ENCODE measurements at regions not wholly inside any gene's neighbourhood (a gene's known extent, or its start where the extent isn't known, plus 50 kb on each side); places are given as distances from the start of the nearest gene placed in this dataset.
A peak's percentile ranks its signal among the peaks of the same experiment; 100 is the strongest.

DNA sequence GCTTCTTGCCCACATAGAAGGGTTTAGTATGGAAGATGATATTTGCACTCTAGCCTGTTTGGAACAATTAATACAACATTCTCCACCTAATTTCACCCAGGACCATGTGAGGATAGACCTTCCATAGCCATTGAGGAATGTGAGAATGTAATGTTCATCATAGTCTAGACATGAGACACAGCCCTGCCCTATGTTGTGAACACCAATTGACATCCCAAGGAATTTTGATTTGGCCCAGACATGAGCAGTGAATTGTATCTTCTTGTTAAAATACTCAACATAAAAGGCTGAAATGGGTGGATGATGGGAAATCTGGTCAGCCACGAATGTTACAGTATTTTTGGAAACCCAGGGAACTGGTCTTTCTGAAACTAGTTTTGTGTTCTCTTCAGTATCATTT, 892.3 kb upstream of the CHORDC1 start:
- Histone ChIP-seq H3K9ac (ENCODE audit: low read length) (no peak overlapping the region), H3K4me3 (ENCODE audit: low read length) (no peak overlapping the region), H3K79me2 (ENCODE audit: low read length) (no peaks in the 10 kb centered on the region), H4K20me1 (ENCODE audit: insufficient read depth, low read length) (no peaks in the 10 kb centered on the region), H3K27me3 (ENCODE audit: low read depth, low read length) (no peaks in the 10 kb centered on the region), H2AFZ (ENCODE audit: low read depth, low read length) (no peak overlapping the region), H3K9me3 (ENCODE audit: insufficient read depth, low read length) (no peaks in the 10 kb centered on the region), H3K4me2 (ENCODE audit: low read length) (no peak overlapping the region), H3K27ac (ENCODE audit: low read length) (no peak overlapping the region), H3K36me3 (replicated peaks; ENCODE audit: low read depth, low read length) (no peaks in the 10 kb centered on the region), H3K4me1 (ENCODE audit: low read length) (no peaks in the 10 kb centered on the region)
- TF ChIP-seq, protein P1, sequence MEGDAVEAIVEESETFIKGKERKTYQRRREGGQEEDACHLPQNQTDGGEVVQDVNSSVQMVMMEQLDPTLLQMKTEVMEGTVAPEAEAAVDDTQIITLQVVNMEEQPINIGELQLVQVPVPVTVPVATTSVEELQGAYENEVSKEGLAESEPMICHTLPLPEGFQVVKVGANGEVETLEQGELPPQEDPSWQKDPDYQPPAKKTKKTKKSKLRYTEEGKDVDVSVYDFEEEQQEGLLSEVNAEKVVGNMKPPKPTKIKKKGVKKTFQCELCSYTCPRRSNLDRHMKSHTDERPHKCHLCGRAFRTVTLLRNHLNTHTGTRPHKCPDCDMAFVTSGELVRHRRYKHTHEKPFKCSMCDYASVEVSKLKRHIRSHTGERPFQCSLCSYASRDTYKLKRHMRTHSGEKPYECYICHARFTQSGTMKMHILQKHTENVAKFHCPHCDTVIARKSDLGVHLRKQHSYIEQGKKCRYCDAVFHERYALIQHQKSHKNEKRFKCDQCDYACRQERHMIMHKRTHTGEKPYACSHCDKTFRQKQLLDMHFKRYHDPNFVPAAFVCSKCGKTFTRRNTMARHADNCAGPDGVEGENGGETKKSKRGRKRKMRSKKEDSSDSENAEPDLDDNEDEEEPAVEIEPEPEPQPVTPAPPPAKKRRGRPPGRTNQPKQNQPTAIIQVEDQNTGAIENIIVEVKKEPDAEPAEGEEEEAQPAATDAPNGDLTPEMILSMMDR (IDR thresholded peaks at IDR 0.05; ENCODE audit: low read depth, low read length), result no peak
- TF ChIP-seq EZH2phosphoT487 (IDR thresholded peaks at IDR 0.05; ENCODE audit: low read depth), result no peak

DNA sequence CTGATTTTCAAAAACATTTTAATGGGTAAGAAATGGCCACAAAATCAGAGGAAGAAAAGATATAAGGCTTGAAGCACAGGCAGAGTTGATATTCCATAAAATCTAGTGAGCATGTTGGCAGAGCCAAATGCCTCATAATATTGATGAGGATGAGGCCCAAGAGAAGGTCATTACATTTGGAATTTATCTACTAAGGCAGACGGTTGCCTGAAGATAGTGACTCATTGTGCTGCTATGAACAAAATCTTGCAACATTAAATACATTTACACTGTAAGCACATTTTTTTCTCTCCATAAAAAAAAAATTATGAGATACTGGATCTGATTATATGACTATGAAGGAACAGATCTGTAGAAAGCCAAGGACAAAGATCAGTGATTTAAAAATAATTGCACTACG, 881.4 kb upstream of the CHORDC1 start:
- H3K79me2 ChIP-seq (ENCODE audit: low read length), result no peaks in the 10 kb centered on the region
- peaks cover 6% of the 10 kb centered on the region for H3K4me1 ChIP-seq (ENCODE audit: low read length)
- no peak overlapping the region for H3K4me2 ChIP-seq (ENCODE audit: low read length)
- H3K27me3 ChIP-seq (ENCODE audit: low read depth, low read length), result no peaks in the 10 kb centered on the region
- no peak for TF ChIP-seq EZH2phosphoT487 (IDR thresholded peaks at IDR 0.05; ENCODE audit: low read depth)
- TF ChIP-seq, protein P1 (IDR thresholded peaks at IDR 0.05; ENCODE audit: low read depth, low read length), result no peak
- H3K36me3 ChIP-seq (replicated peaks; ENCODE audit: low read depth, low read length), result no peaks in the 10 kb centered on the region
- no peak overlapping the region for H3K4me3 ChIP-seq (ENCODE audit: low read length)
- no peak overlapping the region for H3K27ac ChIP-seq (ENCODE audit: low read length)
- no peaks in the 10 kb centered on the region for H3K9me3 ChIP-seq (ENCODE audit: insufficient read depth, low read length)
- no peak overlapping the region for H2AFZ ChIP-seq (ENCODE audit: low read depth, low read length)
- no peaks in the 10 kb centered on the region for H4K20me1 ChIP-seq (ENCODE audit: insufficient read depth, low read length)
- no peak overlapping the region for H3K9ac ChIP-seq (ENCODE audit: low read length)

DNA sequence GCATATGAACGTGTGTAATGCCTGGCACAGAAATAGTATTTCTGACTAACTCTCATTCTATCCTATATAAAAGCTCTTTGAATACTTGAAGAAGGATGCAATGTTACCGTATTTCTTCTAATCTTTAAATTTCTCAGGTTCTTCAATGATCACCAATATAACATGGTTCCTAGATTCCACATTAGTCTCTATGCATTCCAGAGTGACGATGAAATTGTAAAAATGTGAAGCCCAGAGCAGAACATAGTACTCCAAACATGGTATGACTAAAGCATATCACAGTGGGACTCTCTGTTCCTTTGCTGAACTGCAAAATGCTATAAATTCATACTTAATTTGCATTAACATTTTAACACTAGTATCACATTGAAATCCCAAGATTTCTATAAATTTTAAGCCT, 877.6 kb upstream of the CHORDC1 start:
- H3K27me3 ChIP-seq (ENCODE audit: low read depth, low read length), result no peaks in the 10 kb centered on the region
- H2AFZ ChIP-seq (ENCODE audit: low read depth, low read length), result peak overlapping the region; percentile 34; the same call in 1 of the 2 replicates
- H3K27ac ChIP-seq (ENCODE audit: low read length), result no peak overlapping the region
- no peaks in the 10 kb centered on the region for H3K36me3 ChIP-seq (replicated peaks; ENCODE audit: low read depth, low read length)
- no peaks in the 10 kb centered on the region for H4K20me1 ChIP-seq (ENCODE audit: insufficient read depth, low read length)
- H3K79me2 ChIP-seq (ENCODE audit: low read length), result no peaks in the 10 kb centered on the region
- H3K4me2 ChIP-seq (ENCODE audit: low read length), result peak overlapping the region; percentile 17; the same call in 1 of the 2 replicates
- TF ChIP-seq, protein P1 (IDR thresholded peaks at IDR 0.05; ENCODE audit: low read depth, low read length), result no peak
- TF ChIP-seq EZH2phosphoT487 (IDR thresholded peaks at IDR 0.05; ENCODE audit: low read depth), result no peak
- no peaks in the 10 kb centered on the region for H3K9me3 ChIP-seq (ENCODE audit: insufficient read depth, low read length)
- H3K4me3 ChIP-seq (ENCODE audit: low read length), result no peak overlapping the region
- H3K4me1 ChIP-seq (ENCODE audit: low read length), result peaks cover 14% of the 10 kb centered on the region
- no peak overlapping the region for H3K9ac ChIP-seq (ENCODE audit: low read length)

DNA sequence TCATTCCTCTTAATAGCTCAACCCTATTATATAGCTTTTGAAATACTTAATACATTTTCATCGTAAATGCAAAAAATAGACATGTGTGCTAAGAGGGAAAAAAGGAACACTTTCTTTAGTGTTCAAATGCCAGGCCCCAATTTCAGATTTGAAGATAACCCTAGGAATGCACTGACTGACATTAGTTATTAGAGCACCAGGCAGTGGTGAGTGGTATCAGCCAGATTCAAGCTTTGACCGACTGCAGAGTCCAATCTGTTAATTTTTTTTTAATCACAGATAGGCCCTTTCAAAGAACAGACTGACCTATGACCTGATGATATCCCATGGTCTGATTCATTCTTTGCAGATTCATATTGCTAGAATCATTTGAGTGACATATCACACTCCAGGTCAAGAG, 874.2 kb upstream of the CHORDC1 start:
- Histone ChIP-seq H3K4me3 (ENCODE audit: low read length) (no peak overlapping the region), H3K9me3 (ENCODE audit: insufficient read depth, low read length) (no peaks in the 10 kb centered on the region), H3K27ac (ENCODE audit: low read length) (no peak overlapping the region), H3K4me1 (ENCODE audit: low read length) (peaks cover 14% of the 10 kb centered on the region), H3K4me2 (ENCODE audit: low read length) (no peak overlapping the region), H4K20me1 (ENCODE audit: insufficient read depth, low read length) (no peaks in the 10 kb centered on the region), H3K79me2 (ENCODE audit: low read length) (no peaks in the 10 kb centered on the region), H3K36me3 (replicated peaks; ENCODE audit: low read depth, low read length) (no peaks in the 10 kb centered on the region), H3K9ac (ENCODE audit: low read length) (no peak overlapping the region), H3K27me3 (ENCODE audit: low read depth, low read length) (no peaks in the 10 kb centered on the region), H2AFZ (ENCODE audit: low read depth, low read length) (no peak overlapping the region)
- TF ChIP-seq, protein P1 (IDR thresholded peaks at IDR 0.05; ENCODE audit: low read depth, low read length), result no peak
- TF ChIP-seq EZH2phosphoT487 (IDR thresholded peaks at IDR 0.05; ENCODE audit: low read depth), result no peak
